Adrenal gland (tissue), 5 donors: ENCODE measurements at regions not wholly inside any gene's neighbourhood (a gene's known extent, or its start where the extent isn't known, plus 50 kb on each side); places are given as distances from the start of the nearest gene placed in this dataset.

Source experiments
- CTCF ChIP-seq, 6 experiments: fragments of 450-650 bp in 4 of 6; fragments of 200-600 bp in 2 of 6; sonication (generic) in 1 of 6; IDR thresholded peaks; 1 replicate in 5 of 6; 2 replicates in 1 of 6; pipeline versions ENCODE4 v1.5.1 to v1.8.0; 2016 to 2021; ENCODE audit warnings: antibody characterized with exemption in 6 of 6, mild to moderate bottlenecking in 2 of 6, moderate library complexity in 1 of 6
- POLR2A ChIP-seq, 2 donors: fragments of 450-650 bp; IDR thresholded peaks; one replicate each; pipeline ENCODE4 v1.6.1; 2017; ENCODE audit warnings: antibody characterized with exemption in 2 of 2, mild to moderate bottlenecking in 2 of 2, moderate library complexity in 1 of 2
- donor health status: DM: no; HTN: no; CAD: no.

DNA sequence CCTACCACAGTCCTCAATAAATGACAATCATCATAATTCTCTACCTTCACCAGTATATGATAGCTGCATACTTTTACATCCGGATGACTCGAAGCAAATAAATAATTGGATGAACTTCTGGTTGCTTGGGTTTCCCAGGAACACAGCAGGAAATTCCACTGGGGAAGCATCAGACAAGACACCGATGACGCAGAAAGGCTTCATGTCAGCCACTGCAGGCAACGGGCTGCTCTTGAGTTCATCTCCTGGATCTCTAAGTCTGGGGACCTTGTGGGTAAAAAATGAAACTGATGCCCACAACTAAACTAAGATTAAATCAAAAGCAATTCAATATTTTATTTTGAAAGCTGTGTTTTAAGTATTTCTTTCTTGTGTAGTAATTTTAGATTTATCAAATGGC lies 472.1 kb upstream of the C16orf82 start:
- TF ChIP-seq CTCF (IDR thresholded peaks at IDR 0.05) (no peak), POLR2A (IDR thresholded peaks at IDR 0.05) (no peak)
